Hematopoietic multipotent progenitor cell treated with erythropoietin and hydrocortisone succinate and interleukin-3 and kit ligand, for 8 days (in vitro differentiated cells): ENCODE measurements at regions not wholly inside any gene's neighbourhood (a gene's known extent, or its start where the extent isn't known, plus 50 kb on each side); places are given as distances from the start of the nearest gene placed in this dataset.
"Not testable (repeated sequence)": the region's sequence is repeated elsewhere in the genome, so short reads cannot be mapped to it uniquely, and the experiment has no call there.

Experiments used
- DNase-seq: peaks from one replicate; pipeline ENCODE4 v3.0.0-alpha.2; 2015

DNA sequence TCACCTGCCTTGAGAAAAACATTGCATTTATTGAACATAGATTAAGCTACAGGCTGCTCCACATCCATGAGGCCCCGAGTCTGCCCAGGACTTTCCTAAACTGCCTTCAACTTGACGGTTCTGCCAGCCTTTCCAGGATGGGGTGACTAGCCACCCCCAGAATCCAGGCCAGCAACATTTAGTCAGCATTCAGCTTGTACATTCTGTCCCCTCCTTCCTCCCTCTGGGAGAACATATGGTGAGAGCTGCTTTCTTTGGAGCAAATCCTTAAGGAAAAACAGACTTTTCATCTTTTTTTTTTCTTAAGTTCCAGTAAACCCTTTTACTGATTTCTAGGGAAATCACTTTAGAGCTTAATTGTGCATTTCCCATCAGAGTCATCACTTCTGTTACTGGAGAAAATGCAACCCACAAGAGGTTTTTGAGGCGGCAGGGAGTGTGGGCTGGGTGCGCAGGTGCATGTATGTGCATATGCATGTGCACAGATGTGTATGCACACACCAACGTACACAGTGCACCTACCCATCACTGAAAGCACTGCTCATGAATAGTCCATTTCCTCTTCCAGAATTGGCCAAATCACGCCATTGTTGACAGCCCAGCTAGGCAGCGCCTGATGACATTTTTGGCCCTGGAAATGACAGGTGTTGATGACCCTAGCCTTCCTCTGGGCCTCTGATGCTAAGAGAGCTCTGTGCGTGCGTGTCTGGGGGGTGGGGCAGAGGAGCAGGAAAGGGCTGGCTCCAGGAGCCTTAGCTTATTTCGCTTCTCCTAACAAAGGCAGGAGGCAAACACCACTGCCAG lies 145.6 kb downstream of the HSD17B3 start:
- no peak for DNase-seq

DNA sequence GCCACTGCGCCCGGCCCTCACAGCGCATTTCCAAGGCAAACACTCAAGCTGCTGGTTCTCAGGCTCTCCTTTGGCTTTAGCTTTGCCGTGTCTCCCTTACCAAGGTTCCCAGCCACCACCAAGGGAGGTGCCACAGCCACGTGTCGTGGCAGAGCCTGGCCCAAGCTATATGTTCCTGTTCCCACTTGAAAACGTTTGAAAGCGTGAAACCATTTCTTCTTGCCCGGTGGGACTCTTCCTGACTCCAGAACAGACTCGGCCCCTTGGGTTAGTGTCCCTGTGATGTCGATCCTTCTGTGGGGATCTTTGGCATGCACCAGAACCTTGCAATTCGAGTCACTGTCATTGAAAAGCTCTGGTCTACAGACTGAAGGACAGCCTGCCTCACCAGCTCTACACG lies 147.9 kb downstream of the HSD17B3 start:
- no peak for DNase-seq

DNA sequence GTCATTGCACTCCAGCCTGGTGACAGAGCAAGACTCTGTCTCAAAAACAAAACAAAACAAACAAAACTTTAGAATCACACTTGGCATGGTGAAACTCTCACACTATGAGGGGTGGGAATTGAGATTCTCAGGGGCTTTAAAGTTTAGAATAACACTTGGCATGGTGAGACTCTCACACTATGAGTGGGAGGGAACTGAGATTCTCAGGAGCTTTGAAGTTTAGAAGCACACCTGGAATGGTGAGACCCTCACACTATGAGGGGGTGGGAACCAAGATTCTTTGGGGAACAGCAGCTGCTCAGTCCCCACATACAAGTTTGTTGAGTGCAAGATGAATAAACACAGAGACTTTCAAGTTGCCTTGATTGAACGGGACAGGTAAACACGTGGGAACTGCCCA lies 149.4 kb downstream of the HSD17B3 start:
- DNase-seq, result no peak

GRCh38 chr9:96150324-96151227 lies 151.4 kb downstream of the HSD17B3 start:
- peak; percentile 28 for DNase-seq

- no peak for DNase-seq
These were observed 152.3 kb downstream of the HSD17B3 start for GRCh38 chr9:96149533-96150280.

DNA sequence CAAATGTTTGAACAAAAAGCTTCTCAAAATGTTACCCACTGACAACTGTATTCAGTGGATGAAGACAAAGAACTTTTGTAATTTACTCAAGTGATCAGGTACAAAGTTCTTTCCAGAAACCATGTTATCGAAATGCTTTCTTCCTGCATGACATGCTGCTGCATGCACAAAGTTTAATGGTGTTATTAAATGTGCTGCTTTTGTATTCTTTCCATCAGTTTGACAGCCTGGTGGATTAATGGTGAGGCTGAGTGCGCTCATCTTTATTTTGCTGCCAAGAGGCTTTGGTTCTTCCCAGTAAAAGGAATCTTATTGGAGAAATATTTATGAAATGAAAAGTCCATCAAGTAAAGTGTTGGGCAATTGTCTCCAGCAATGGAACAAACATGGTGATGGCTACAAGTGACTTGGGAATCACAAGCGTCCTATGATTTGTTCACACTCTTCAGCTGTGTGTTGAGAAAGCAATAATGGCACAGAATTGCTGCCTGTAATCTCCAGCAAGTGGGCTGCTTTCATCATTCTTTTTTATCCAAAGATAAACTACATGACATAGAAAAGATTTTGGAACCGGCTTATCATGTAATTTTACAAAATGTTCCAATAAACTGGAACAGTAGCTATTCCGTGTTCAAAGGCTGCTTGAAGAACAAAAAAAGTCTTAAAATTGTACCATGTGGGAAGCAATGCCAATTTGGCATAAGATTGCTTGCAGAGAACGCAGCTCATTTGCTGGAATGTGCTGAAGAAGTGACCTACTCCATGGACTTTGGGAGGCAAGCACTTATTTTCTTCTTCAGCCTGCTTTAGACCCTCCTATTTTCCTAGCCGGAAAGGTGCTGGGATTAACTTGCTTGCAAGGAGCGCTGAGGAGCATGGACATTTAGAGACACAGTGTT lies 153.1 kb downstream of the HSD17B3 start:
- no peak for DNase-seq

GRCh38 chr9:96147029-96147428 lies 154.9 kb downstream of the HSD17B3 start:
- DNase-seq, result not testable (repeated sequence)

- no peak for DNase-seq
These were observed 160.3 kb downstream of the HSD17B3 start for GRCh38 chr9:96141666-96142065.

DNA sequence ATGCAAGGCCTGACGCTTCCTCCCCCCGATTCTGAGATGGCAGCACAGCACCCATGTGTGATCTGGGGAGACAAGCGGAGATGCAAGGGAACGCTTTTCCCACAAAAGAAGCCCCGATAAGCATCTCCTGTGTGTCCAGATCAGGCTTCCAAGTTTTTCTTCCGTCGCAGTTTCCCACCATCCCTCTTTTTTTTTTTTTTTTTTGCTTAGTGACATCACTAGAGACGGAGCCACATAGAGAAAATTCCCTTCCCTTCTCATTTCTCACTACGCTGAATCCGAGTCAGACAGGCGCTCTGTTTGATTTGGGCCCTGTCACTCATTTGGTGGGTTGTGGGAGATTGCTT lies 160.9 kb downstream of the HSD17B3 start:
- no peak for DNase-seq

DNA sequence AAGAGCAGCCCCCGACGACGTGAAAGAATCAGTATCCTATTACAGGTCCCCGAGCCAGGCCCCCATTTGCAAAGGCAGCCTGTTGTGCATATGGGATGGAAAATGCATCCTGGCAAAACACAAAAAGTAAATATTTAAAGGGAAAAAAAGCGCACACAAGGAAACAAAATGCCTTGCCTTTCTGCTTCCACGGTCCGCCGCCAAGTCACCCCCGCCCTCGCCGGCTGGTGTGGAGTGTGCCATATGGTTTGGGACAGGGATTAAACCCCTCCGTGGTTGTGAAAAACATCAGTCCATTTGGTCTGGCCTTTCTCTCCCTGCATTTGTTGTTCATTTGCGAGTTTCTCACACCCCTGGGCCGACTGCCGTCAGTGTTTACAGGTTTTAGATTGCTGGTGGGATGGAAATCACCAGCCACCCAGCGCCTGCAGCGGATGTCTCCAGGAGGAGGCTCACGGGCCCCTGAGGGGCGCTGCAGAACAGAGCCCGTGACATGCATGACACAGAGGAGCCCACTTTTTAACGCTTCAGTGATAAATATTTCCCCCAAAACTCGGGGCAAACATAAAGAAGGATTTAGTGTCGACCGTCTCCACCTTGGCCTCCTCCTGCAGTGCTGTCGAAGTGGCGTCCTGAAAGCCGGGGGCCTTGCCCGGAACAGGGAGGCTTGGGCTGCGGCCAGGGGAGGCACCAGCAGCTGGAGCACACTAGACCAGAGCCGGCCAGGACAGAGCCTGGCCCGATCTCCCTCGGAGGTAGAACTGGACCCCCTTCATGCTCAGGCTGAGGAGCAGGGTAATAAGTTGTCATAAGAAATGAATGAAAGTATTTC lies 161.5 kb downstream of the HSD17B3 start:
- no peak for DNase-seq

DNA sequence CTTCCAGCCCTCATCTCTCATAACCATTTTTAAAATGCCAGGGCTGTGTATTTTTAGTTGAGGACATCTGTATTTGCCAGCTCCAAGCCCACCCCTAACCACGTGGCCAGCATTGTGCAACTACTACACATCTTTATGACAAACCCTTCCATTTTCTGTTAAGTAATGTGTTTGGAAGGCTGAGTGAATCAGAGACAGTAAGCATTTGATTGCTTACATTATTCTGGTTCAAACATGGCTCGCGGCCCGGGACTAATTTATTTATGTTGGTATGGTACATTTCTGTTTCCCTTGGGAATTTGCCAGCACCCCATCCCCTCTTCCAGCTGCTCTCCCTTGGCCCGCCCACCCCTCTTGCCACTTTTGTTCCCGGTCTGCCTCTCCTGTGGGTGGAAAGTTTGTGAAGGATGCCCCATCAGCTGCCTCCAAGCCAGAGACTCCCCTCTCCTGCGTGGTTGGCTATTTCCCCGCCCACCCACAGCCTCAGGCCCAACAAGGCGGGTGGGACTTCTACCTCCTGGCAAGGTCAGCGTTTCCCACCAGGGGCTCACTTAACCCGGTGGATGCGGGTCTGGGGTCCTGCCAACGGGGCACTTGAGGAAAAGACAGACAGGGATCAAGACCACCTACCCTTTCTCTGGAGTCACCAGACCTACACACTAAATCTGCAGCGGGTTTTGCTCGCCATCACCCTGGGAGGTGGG lies 162.2 kb downstream of the HSD17B3 start:
- DNase-seq, result no peak

DNA sequence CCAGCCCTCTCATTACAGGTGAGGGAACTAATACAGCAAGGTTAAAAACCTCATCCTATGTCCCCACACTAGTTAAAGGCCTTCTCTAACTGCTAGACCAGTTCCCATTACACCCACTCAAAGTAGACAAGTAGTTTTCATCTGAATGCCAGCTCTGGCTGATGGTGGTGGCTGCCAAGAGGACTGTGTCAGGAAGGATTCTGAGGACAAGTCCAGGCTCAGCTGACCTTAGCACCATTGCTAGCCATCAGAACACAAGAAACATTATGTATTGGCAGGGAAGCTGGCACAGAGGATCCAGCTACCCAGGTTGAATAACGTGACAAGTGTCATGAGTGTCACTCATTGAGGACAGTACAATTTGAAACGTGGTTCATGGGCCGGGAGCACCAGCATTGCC lies 163.4 kb downstream of the HSD17B3 start:
- DNase-seq, result no peak

- no peak for DNase-seq
These were observed 164.1 kb downstream of the HSD17B3 start for GRCh38 chr9:96137671-96138429.

GRCh38 chr9:96136992-96137670 lies 164.8 kb downstream of the HSD17B3 start:
- DNase-seq, result no peak

- DNase-seq, result no peak
These were observed 166.2 kb downstream of the HSD17B3 start for GRCh38 chr9:96135753-96136290.

- no peak for DNase-seq
These were observed 166.8 kb downstream of the HSD17B3 start for GRCh38 chr9:96135076-96135752.

DNA sequence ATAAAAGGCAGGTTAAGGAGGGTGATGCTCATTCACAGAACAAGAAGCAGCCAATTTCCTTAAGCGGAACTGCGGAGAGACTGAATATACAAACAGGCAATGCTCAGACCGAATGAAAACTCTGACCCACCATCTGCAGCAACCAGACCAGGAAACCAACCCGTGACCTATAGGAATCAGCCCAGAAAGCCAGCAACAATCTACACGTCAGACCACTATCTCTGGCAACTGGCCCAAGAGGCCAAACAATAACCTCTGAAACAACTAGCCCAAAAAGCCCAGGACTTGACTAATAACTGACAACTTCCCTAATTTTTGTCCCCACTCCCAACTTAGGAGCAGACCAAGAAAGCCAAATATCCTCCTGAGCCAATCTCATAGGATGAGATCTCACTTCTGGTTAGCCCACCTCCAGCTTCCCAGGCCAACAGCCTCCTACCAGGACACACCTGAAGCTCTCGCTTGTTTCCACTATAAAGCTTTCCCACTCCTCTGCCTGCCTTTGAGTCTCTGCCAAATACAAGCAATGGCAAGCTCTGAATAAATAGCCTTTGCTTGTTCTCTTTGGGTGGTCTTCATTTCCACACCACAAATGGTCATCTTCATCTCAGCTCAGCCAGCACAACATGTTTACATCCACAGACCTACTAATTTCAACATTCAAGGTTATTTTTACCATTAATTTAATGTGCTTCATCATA lies 168.5 kb downstream of the HSD17B3 start:
- DNase-seq, result no peak

GRCh38 chr9:96131825-96132224 lies 170.2 kb downstream of the HSD17B3 start:
- DNase-seq, result no peak
